HEK293 (cell line): ENCODE measurements at regions not wholly inside any gene's neighbourhood (a gene's known extent, or its start where the extent isn't known, plus 50 kb on each side); places are given as distances from the start of the nearest gene placed in this dataset.

Experiments
- CTCF ChIA-PET: fragments of 350-600 bp; formaldehyde crosslinking; extraction: SDS; loops from one replicate; lab custom pipeline; 2021; ENCODE audit warnings: antibody characterized with exemption; lab: Yijun Ruan, JAX
- POLR2A ChIA-PET: fragments of 300-600 bp; formaldehyde crosslinking; extraction: SDS; loops from one replicate; lab custom pipeline; 2020; ENCODE audit warnings: antibody characterized with exemption, inconsistent platforms; lab: Yijun Ruan, JAX
- H3K27ac ChIP-seq: fragments of 200-500 bp; sonication (Bioruptor generic); 2 replicates; pipeline ENCODE4 v1.5.1; 2014; ENCODE audit warnings: low read depth, low read length, control low read depth, inconsistent platforms; ENCODE audit errors: extremely low read depth
- H3K36me3 ChIP-seq, 2 experiments: fragments of 200-500 bp in 1 of 2; sonication (Bioruptor generic) in 1 of 2; 1 replicate in 1 of 2; 2 replicates in 1 of 2; pipeline ENCODE4 v1.5.1; 2014 to 2017; ENCODE audit warnings: inconsistent platforms in 2 of 2, low read length in 2 of 2; ENCODE audit not compliant: control insufficient read depth in 2 of 2, insufficient read depth in 1 of 2
- H3K4me1 ChIP-seq: fragments of 200-500 bp; sonication (Bioruptor generic); 2 replicates; pipeline ENCODE4 v1.5.1; 2014; ENCODE audit warnings: mild to moderate bottlenecking, low read length, inconsistent platforms; ENCODE audit not compliant: control insufficient read depth, insufficient read depth
- H3K4me3 ChIP-seq: 2 replicates; pipeline ENCODE4 v1.5.1; 2011; ENCODE audit warnings: low read depth, mild to moderate bottlenecking, control low read depth, low read length, moderate library complexity
- H3K9me3 ChIP-seq: fragments of 200-500 bp; sonication (Bioruptor generic); 2 replicates; pipeline ENCODE4 v1.5.1; 2014; ENCODE audit warnings: low read depth, low read length, inconsistent platforms; ENCODE audit not compliant: control insufficient read depth, insufficient read depth
- FEZF1 ChIP-seq: fragments of 450-650 bp; formaldehyde crosslinking; IDR thresholded peaks from 2 replicates; pipeline ENCODE4 v1.5.1; 2016; ENCODE audit warnings: missing biosample characterization, missing genetic modification characterization
- GLI2 ChIP-seq: fragments of 450-650 bp; formaldehyde crosslinking; IDR thresholded peaks from 2 replicates; pipeline ENCODE4; 2017; ENCODE audit warnings: missing biosample characterization, missing genetic modification characterization, low read depth, borderline replicate concordance
- IKZF3 ChIP-seq: fragments of 450-650 bp; IDR thresholded peaks from 2 replicates; pipeline ENCODE4 v1.5.0; 2018; ENCODE audit warnings: missing biosample characterization, mild to moderate bottlenecking, missing genetic modification characterization, moderate library complexity
- MEIS1 ChIP-seq: sonication (generic); formaldehyde crosslinking; IDR thresholded peaks from 2 replicates; pipeline ENCODE4 v1.8.1; 2022; ENCODE audit warnings: missing genetic modification reagents, mild to moderate bottlenecking, borderline replicate concordance
- PRDM1 ChIP-seq: fragments of 450-650 bp; formaldehyde crosslinking; IDR thresholded peaks from 2 replicates; pipeline ENCODE4; 2016; ENCODE audit warnings: missing biosample characterization, missing genetic modification characterization
- SCRT1 ChIP-seq: fragments of 450-650 bp; formaldehyde crosslinking; IDR thresholded peaks from 2 replicates; pipeline ENCODE4 v1.5.1; 2016; ENCODE audit warnings: missing biosample characterization, missing genetic modification characterization, borderline replicate concordance
- SP2 ChIP-seq: fragments of 450-650 bp; formaldehyde crosslinking; IDR thresholded peaks from 2 replicates; pipeline ENCODE4 v1.5.1; 2016; ENCODE audit warnings: missing biosample characterization, missing genetic modification characterization
- SP7 ChIP-seq: fragments of 450-650 bp; formaldehyde crosslinking; IDR thresholded peaks from 2 replicates; pipeline ENCODE4 v1.5.1; 2016; ENCODE audit warnings: missing biosample characterization, missing genetic modification characterization
- WT1 ChIP-seq: fragments of 450-650 bp; formaldehyde crosslinking; IDR thresholded peaks from 2 replicates; pipeline ENCODE4 v1.5.1; 2016; ENCODE audit warnings: missing biosample characterization, missing genetic modification characterization
- ZBTB48 ChIP-seq: fragments of 450-650 bp; formaldehyde crosslinking; IDR thresholded peaks from 2 replicates; pipeline ENCODE4 v1.5.1; 2016; ENCODE audit warnings: missing biosample characterization, missing genetic modification characterization
- ZBTB6 ChIP-seq: fragments of 450-650 bp; formaldehyde crosslinking; IDR thresholded peaks from 2 replicates; pipeline ENCODE4 v1.5.1; 2017; ENCODE audit warnings: missing biosample characterization, missing genetic modification characterization
- ZBTB7A ChIP-seq: fragments of 450-650 bp; formaldehyde crosslinking; IDR thresholded peaks from 2 replicates; pipeline ENCODE4 v1.5.1; 2016; ENCODE audit warnings: low read depth, missing biosample characterization, missing genetic modification characterization
- ZFP37 ChIP-seq: fragments of 450-650 bp; formaldehyde crosslinking; IDR thresholded peaks from 2 replicates; pipeline ENCODE4 v1.5.1; 2016; ENCODE audit warnings: missing biosample characterization, missing genetic modification characterization
- ZNF16 ChIP-seq: fragments of 450-650 bp; formaldehyde crosslinking; IDR thresholded peaks from 2 replicates; pipeline ENCODE4 v1.5.1; 2016; ENCODE audit warnings: low read depth, missing biosample characterization, missing genetic modification characterization
- ZNF23 ChIP-seq: fragments of 450-650 bp; formaldehyde crosslinking; IDR thresholded peaks from 2 replicates; pipeline ENCODE4 v1.5.1; 2016; ENCODE audit warnings: missing biosample characterization, missing genetic modification characterization, borderline replicate concordance
- ZNF341 ChIP-seq: fragments of 450-650 bp; formaldehyde crosslinking; IDR thresholded peaks from 2 replicates; pipeline ENCODE4; 2016; ENCODE audit warnings: low read depth, missing biosample characterization, missing genetic modification characterization
- ZNF391 ChIP-seq: fragments of 450-650 bp; formaldehyde crosslinking; IDR thresholded peaks from 2 replicates; pipeline ENCODE4 v1.5.1; 2016; ENCODE audit warnings: low read depth, missing biosample characterization, missing genetic modification characterization, borderline replicate concordance
- ZNF501 ChIP-seq: fragments of 450-650 bp; formaldehyde crosslinking; IDR thresholded peaks from 2 replicates; pipeline ENCODE4 v1.5.1; 2016; ENCODE audit warnings: missing biosample characterization, missing genetic modification characterization
- ZNF623 ChIP-seq: fragments of 450-650 bp; formaldehyde crosslinking; IDR thresholded peaks from 2 replicates; pipeline ENCODE4 v1.5.1; 2016; ENCODE audit warnings: missing biosample characterization, missing genetic modification characterization
- ZNF670 ChIP-seq: fragments of 450-650 bp; formaldehyde crosslinking; IDR thresholded peaks from 2 replicates; pipeline ENCODE4 v1.5.1; 2016; ENCODE audit warnings: missing biosample characterization, missing genetic modification characterization, low read depth
- ZNF677 ChIP-seq: fragments of 450-650 bp; IDR thresholded peaks from 2 replicates; pipeline ENCODE4 v1.5.0; 2018; ENCODE audit warnings: missing biosample characterization, mild to moderate bottlenecking, missing genetic modification characterization, moderate library complexity
- ZNF692 ChIP-seq: fragments of 450-650 bp; formaldehyde crosslinking; IDR thresholded peaks from 2 replicates; pipeline ENCODE4 v1.5.1; 2016; ENCODE audit warnings: missing biosample characterization, missing genetic modification characterization
- ZNF704 ChIP-seq: fragments of 450-650 bp; formaldehyde crosslinking; IDR thresholded peaks from 2 replicates; pipeline ENCODE4 v1.5.1; 2016; ENCODE audit warnings: missing biosample characterization, missing genetic modification characterization
- ZNF76 ChIP-seq: fragments of 450-650 bp; formaldehyde crosslinking; IDR thresholded peaks from 2 replicates; pipeline ENCODE4; 2016; ENCODE audit warnings: low read depth, missing biosample characterization, missing genetic modification characterization, borderline replicate concordance
- TF ChIP-seq, protein P1 (sequence below): fragments of 450-650 bp; formaldehyde crosslinking; IDR thresholded peaks from 2 replicates; pipeline ENCODE4 v1.5.1; 2016; ENCODE audit warnings: missing biosample characterization, missing genetic modification characterization
- TF ChIP-seq, protein P2 (sequence below): fragments of 450-650 bp; formaldehyde crosslinking; IDR thresholded peaks from 2 replicates; pipeline ENCODE4 v1.5.1; 2016; ENCODE audit warnings: missing biosample characterization, missing genetic modification characterization

GRCh38 chr3:167892205-167892604, 156.7 kb downstream of the SERPINI1 start:
- TF ChIP-seq ZNF76 (tag by site-specific recombination) (no peak), ZNF623 (tag by site-specific recombination) (no peak), MEIS1 (no peak), ZNF677 (tag by site-specific recombination) (no peak), FEZF1 (tag by site-specific recombination) (no peak), ZNF391 (tag by site-specific recombination) (no peak), GLI2 (tag by site-specific recombination) (no peak), ZBTB7A (tag by site-specific recombination) (no peak), ZNF692 (tag by site-specific recombination) (no peak), IKZF3 (tag by site-specific recombination) (no peak), ZNF670 (tag by site-specific recombination) (no peak), ZNF704 (tag by site-specific recombination) (no peak), SP2 (tag by site-specific recombination) (no peak), ZFP37 (tag by site-specific recombination) (no peak), ZNF23 (tag by site-specific recombination) (no peak), ZNF501 (tag by site-specific recombination) (no peak)
- TF ChIP-seq, protein P1, sequence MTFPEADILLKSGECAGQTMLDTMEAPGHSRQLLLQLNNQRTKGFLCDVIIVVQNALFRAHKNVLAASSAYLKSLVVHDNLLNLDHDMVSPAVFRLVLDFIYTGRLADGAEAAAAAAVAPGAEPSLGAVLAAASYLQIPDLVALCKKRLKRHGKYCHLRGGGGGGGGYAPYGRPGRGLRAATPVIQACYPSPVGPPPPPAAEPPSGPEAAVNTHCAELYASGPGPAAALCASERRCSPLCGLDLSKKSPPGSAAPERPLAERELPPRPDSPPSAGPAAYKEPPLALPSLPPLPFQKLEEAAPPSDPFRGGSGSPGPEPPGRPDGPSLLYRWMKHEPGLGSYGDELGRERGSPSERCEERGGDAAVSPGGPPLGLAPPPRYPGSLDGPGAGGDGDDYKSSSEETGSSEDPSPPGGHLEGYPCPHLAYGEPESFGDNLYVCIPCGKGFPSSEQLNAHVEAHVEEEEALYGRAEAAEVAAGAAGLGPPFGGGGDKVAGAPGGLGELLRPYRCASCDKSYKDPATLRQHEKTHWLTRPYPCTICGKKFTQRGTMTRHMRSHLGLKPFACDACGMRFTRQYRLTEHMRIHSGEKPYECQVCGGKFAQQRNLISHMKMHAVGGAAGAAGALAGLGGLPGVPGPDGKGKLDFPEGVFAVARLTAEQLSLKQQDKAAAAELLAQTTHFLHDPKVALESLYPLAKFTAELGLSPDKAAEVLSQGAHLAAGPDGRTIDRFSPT = no peak
- TF ChIP-seq, protein P2, sequence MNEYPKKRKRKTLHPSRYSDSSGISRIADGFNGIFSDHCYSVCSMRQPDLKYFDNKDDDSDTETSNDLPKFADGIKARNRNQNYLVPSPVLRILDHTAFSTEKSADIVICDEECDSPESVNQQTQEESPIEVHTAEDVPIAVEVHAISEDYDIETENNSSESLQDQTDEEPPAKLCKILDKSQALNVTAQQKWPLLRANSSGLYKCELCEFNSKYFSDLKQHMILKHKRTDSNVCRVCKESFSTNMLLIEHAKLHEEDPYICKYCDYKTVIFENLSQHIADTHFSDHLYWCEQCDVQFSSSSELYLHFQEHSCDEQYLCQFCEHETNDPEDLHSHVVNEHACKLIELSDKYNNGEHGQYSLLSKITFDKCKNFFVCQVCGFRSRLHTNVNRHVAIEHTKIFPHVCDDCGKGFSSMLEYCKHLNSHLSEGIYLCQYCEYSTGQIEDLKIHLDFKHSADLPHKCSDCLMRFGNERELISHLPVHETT (tag by site-specific recombination) = no peak
- POLR2A ChIA-PET = no interaction called here
- Histone ChIP-seq H3K27ac (no peak overlapping the region), H3K4me1 (no peaks in the 10 kb centered on the region), H3K4me3 (no peak overlapping the region), H3K9me3 (no peaks in the 10 kb centered on the region), H3K36me3 (no peaks in the 10 kb centered on the region)
- CTCF ChIA-PET = interaction anchor here (0.7 to 1.2 kb wide), 2 partner anchors 11 to 36 kb away, joined by 3 to 4 read pairs; no protein-coding TSS in a partner anchor

GRCh38 chr3:167887096-167887495, 151.6 kb downstream of the SERPINI1 start:
- H3K4me3 ChIP-seq = no peak overlapping the region
- H3K9me3 ChIP-seq = no peaks in the 10 kb centered on the region
- POLR2A ChIA-PET = no interaction called here
- CTCF ChIA-PET = no interaction called here
- no peaks in the 10 kb centered on the region; the same call in 1 of the 2 replicates for H3K4me1 ChIP-seq
- no peaks in the 10 kb centered on the region for H3K36me3 ChIP-seq
- 0 out of 2 replicates have a peak overlapping the region, but pooled peaks have one; percentile 12 for H3K27ac ChIP-seq
- TF ChIP-seq ZNF16 (no peak), SP7 (tag by site-specific recombination) (no peak), SCRT1 (peak; percentile 20; the same call in 1 of the 2 replicates), ZNF692 (tag by site-specific recombination) (peak; percentile 65; the same call in 1 of the 2 replicates), WT1 (tag by site-specific recombination) (no peak), ZNF341 (tag by site-specific recombination) (no peak), FEZF1 (tag by site-specific recombination) (peak; percentile 98), ZBTB6 (peak; percentile 70; the same call in 1 of the 2 replicates), ZBTB48 (no peak), PRDM1 (tag by site-specific recombination) (no peak)
